ENCODE measurements at regions not wholly inside any gene's neighbourhood (a gene's known extent, or its start where the extent isn't known, plus 50 kb on each side); places are given as distances from the start of the nearest gene placed in this dataset.

- DNase-seq: no peak
These were observed 263.2 kb downstream of the SEC23A start for GRCh38 chr14:38839694-38840365.

- DNase-seq: no peak
These were observed 264.1 kb downstream of the SEC23A start for GRCh38 chr14:38838979-38839323.

GRCh38 chr14:38838049-38838978 lies 264.7 kb downstream of the SEC23A start:
- no peak for DNase-seq

DNA sequence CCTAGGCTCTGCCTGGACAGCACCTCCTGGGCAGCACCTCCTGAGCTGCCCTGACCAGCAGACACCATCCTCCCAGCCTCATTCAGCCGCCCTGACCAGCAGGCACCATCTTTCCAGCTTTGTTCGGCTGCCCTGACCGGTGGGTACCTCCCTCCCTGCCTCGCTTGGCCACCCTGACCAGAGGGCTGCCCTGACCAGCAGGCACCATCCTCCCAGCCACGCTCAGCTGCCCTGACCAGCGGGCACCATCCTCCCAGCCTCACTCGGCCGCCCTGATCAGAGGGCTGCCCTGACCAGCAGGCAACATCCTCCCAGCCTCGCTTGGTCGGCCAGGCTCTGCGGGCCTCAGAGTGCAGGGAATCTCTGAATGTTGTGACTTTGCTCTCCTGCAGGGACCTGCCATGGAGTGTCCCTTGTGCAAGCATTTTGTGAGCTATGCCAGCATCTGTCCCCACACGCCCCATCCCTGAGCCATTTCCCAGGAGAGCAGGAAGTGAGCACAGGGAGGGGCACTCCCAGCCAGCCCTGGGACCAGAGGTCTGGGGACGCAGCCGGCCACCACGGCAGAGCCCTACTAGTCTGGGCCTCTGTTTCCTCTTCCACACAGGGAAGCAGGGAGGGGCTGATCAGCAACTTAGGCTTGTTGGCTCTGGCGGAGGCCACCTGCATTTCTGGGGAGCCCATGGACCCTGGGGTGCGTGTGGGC lies 265.5 kb downstream of the SEC23A start:
- DNase-seq: no peak

DNA sequence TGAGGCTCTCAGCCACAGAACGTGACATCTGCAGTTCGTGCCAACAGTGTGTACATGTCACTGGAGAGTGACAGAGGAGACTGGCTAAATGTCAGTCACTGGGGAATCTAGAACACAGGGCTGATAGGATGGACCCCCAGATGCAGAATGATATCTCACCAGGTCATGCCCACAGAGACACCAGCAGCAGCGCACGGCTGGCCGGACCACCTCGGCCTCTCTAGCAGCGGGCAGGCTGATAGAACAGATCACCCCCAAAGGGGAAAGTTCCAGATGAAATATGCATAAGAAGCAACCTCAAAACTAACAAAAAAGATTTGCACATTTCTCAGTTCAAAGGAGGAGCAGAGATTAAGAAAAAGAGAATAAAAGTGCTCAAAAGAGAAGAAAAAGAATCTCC lies 266.5 kb downstream of the SEC23A start:
- DNase-seq: no peak

DNA sequence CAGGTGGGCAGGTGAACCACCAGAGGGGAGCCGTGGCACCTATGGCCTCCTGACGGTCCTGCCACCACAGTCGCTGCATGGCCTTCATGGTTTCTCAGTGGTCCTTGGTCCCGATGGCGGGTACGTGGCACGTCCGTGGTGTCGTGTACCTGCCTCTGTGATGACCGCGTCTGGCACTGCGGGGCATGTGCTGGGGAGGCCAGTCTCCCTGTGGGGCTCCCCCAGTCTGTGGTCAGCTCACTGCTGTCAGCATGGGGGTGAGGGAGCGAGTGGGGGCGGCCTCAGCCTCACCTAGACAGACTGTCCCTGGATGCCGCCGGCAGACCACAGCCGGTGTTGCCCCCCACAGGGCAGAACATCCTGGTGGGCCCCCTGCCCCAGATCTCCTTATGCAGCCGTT lies 267.2 kb downstream of the SEC23A start:
- DNase-seq: no peak

GRCh38 chr14:38828183-38828827 lies 274.7 kb downstream of the SEC23A start:
- DNase-seq: no peak

- no peak for DNase-seq
These were observed 278.3 kb downstream of the SEC23A start for GRCh38 chr14:38824706-38825105.

GRCh38 chr14:38818555-38818954 lies 284.5 kb downstream of the SEC23A start:
- no peak for DNase-seq

- DNase-seq: no peak
These were observed 294.1 kb downstream of the SEC23A start for GRCh38 chr14:38808734-38809455.

- DNase-seq: no peak
These were observed 303.4 kb downstream of the SEC23A start for GRCh38 chr14:38799671-38800070.

GRCh38 chr14:38794677-38795076 lies 308.4 kb downstream of the SEC23A start:
- no peak for DNase-seq

DNA sequence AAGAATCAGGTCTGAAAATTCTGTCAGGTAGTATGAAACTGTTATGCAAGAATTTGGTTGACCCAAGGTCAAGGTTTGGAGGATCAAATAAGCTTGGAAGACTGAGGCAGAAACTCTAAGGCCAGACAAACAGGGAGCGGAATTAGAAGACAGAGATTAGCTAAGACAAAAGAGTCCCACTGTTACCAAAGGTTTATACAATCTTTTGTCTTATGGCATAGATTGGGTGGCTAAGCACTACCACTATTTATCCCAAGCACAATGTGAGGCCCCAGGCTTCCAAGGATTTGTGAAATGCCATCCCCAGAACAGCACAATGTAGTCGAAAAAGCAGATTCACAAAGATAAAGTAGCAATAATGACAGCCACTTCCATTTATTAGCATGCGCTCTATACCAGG lies 311.2 kb downstream of the SEC23A start:
- DNase-seq: no peak

DNA sequence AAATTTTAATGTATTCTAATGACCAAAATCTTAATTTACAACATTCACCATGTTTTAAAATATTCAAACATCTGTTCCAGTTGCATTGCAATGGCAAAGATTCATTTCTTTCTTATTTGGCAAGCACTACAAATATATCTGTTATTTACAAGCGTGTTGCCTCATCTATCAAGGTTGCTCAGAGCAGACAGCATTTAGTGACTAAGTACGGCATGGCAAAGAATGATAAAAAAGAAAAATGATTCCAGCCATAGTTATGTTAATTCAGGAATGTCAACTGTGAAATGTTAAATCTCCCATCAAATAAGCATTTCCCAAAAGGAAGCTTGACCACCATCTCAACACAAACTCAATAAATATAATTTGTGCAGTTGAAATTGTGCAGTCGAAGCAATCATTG lies 312.1 kb downstream of the SEC23A start:
- no peak for DNase-seq

- no peak for DNase-seq
These were observed 313.2 kb downstream of the SEC23A start for GRCh38 chr14:38789805-38790204.

DNA sequence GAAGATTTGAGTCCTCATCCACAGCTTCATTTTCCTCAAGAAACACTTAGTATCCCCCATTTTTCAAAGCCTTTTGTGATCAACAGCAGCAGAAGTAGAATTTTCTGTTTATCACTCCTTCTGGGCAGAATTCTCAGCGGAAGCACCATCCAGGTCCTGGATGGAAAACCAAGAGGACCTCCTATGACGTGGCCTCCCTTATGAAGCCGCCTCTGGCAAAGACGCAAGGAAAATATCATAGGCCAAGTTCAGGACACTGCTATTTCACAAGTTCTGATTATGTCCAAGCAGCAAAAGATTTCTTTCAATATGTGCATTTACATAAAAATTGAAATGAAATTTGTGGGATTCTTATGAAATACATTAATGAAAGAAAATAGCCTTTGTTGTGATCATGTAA lies 315.0 kb downstream of the SEC23A start:
- DNase-seq: no peak

DNA sequence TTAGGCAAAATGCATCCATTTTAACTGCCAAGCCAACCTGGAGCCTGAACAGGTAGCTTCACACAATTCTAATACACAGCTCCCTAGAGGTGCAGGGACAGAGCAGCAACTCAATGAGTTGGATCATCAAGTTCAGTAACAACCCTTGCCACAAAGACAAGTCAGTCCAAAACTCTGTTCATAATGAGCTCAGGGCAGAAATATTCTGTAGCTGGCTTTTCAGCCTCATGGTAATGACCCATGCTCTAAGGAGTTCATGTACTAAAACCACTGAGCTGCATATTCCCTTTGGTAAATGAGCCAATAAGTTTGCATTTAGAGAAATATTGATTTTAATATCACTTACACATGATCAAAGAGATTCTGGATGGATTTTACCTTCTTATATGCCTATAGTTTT lies 316.1 kb downstream of the SEC23A start:
- DNase-seq: no peak

DNA sequence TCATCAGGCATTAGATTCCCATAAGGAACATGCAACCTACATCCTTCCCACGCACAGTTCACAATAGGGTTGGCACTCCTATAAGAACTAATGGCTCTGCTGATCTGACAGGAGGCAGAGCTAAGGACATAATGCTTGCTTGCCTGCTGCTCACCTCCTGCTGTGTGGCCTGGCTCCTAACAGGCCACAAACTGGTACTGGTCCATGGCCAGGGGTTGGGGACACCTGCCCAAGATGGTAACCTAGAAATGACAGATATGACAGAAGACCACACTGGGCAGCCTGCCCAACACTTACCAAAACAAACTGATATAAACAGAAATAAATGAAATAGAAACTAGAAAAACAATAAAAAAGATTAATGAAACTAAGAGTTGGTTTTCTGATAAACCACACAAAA lies 325.6 kb downstream of the SEC23A start:
- no peak for DNase-seq

- no peak for DNase-seq
These were observed 327.0 kb downstream of the SEC23A start for GRCh38 chr14:38775986-38776385.

DNA sequence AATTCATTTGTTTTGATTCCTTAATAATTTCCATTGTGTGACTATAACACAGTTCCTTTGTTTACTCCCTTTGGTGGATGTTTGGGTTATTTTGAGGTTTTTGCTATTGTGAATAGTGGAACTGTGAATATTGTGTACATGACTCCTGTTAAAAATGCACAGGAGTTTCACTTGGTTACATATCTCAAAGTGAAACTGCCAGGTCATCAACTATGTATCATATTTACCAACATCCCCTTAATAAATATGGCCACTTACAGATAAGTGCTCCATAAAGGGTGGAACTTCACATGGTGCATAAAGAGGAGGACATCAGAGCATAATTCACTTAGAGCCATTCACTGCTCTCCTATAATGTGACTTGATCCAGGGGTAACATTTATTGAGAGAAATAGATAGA lies 328.9 kb downstream of the SEC23A start:
- no peak for DNase-seq

DNA sequence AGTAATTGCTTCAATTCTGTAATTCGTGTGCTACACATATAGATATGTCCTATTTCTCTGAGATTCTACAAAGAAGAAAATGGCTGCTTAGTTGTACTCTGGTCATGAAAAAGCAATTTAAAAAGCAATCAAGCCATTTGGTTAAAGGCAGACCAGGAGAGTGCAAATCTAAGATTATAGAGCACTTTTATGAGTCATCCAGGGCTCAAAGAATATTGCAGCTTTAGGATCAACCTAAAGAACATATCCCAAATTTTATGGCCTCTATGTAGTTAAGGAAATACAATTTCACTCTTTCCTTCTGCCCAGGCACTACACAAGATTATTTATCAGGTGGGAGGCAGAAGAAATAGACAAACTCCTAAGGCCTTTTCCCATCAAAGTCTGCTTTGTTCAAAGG lies 332.8 kb downstream of the SEC23A start:
- DNase-seq: no peak

GRCh38 chr14:38762845-38763244 lies 340.2 kb downstream of the SEC23A start:
- DNase-seq: no peak

DNA sequence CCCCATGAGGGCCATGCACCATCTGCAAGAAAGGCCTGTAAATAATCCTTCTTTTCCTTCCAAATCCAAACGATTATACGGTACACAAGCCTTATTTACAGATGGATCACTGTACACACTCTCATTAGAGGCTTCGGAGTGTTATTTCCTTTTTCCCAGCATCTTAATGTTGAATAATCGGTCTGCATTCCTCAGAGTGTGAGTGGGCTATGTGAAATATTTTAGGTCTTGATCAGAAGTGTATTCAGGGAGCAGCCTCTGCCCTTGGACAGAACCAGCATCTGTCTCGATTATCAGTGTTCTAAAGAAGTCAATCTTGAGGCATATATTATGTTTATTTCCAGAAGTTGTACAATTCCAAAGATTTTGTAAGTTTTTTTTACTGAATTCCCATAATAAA lies 340.6 kb downstream of the SEC23A start:
- DNase-seq: no peak

Data from activated T-cell treated with anti-CD3 and anti-CD28 coated beads for 4 hours (primary cell).